NAMALWA (cell line): ENCODE measurements at regions not wholly inside any gene's neighbourhood (a gene's known extent, or its start where the extent isn't known, plus 50 kb on each side); places are given as distances from the start of the nearest gene placed in this dataset.

ENCODE experiments used
- DNase-seq: peaks from one replicate; pipeline ENCODE4 v3.0.0-alpha.2; 2015; ENCODE audit warnings: low spot score

DNA sequence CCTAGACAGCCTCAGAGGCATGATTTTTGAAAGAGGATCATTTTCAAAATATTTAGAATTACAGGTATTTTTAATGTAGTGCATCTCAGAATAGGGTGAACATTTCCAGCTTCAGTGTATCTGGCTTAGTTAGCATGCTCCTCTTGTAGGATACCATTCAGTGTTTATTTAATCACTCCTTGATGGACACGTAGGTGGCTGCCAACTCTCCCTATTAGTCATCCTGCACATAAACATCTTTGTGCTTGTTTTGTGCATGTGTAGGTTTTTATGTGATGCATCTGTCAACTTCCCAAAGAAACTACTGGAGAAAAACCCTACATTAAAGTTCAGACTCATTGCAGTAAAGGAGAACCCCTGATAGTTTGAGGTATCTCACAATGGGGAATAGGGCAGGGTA is 52.5 kb upstream of the RBM19 start:
- DNase-seq = no peak
